ENCODE measurements at regions not wholly inside any gene's neighbourhood (a gene's known extent, or its start where the extent isn't known, plus 50 kb on each side); places are given as distances from the start of the nearest gene placed in this dataset.

DNA sequence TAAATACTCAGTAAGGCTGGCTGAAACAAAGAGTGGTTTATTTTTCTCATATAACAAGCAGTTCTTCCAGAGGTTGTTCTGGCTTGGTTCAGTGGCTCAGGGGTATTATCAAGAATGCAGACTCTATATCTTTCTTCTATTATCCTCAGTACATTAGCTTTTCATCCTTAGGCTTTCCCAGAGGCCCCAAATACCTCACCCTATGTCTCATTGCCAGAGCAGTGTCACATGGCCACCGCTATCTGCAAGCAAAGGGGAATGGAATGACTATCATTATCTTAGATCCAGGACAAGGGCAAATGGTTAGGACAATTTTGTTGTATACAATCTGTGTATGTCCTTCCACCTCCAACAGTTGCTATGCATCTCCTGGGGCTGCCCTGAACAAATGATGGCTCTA is 69.0 kb upstream of the SNX2 start:
- intact Hi-C loops (cut with DNase I; ENCODE audit: low total_unique reads): no loop called here
- H3K4me1 ChIP-seq: no peaks in the 10 kb centered on the region
- H3K27ac ChIP-seq: no peak overlapping the region
- TF ChIP-seq, protein P1, sequence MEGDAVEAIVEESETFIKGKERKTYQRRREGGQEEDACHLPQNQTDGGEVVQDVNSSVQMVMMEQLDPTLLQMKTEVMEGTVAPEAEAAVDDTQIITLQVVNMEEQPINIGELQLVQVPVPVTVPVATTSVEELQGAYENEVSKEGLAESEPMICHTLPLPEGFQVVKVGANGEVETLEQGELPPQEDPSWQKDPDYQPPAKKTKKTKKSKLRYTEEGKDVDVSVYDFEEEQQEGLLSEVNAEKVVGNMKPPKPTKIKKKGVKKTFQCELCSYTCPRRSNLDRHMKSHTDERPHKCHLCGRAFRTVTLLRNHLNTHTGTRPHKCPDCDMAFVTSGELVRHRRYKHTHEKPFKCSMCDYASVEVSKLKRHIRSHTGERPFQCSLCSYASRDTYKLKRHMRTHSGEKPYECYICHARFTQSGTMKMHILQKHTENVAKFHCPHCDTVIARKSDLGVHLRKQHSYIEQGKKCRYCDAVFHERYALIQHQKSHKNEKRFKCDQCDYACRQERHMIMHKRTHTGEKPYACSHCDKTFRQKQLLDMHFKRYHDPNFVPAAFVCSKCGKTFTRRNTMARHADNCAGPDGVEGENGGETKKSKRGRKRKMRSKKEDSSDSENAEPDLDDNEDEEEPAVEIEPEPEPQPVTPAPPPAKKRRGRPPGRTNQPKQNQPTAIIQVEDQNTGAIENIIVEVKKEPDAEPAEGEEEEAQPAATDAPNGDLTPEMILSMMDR (IDR thresholded peaks at IDR 0.05): no peak
- TF ChIP-seq POLR2A (IDR thresholded peaks at IDR 0.05): no peak
- TF ChIP-seq POLR2AphosphoS5 (IDR thresholded peaks at IDR 0.05): no peak
- no peak for TF ChIP-seq EP300 (IDR thresholded peaks at IDR 0.05)
- no peaks in the 10 kb centered on the region for H3K36me3 ChIP-seq
- no peak for DNase-seq
- H3K9me3 ChIP-seq: no peaks in the 10 kb centered on the region
- H3K27me3 ChIP-seq: no peaks in the 10 kb centered on the region
- WGBS, 5 donors: 71 to 89% (median 84%) methylated on average over 1 of the region's 1 CpG
- no peak overlapping the region for H3K4me3 ChIP-seq

DNA sequence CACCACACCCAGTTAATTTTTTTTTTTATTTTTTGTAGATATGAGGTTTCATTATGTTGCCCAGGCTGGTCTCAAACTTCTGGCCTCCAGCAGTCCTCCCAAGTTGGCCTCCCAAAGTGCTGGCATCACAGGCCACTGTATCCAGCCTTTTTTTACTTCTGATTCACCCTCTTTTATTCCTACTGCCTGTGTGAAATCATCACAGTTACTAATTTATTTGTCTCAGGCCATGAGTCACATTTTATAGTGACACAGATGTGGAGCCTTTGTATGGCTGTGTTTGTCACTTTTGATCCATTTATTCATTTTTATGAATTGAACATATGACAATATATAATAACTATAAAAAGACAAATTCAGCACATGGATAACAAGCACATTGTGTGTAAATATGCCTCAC is 67.1 kb upstream of the SNX2 start:
- Histone ChIP-seq H3K4me1 (no peaks in the 10 kb centered on the region), H3K27me3 (no peaks in the 10 kb centered on the region), H3K4me3 (no peak overlapping the region), H3K9me3 (no peaks in the 10 kb centered on the region), H3K27ac (no peak overlapping the region), H3K36me3 (no peaks in the 10 kb centered on the region)
- intact Hi-C loops (cut with DNase I; ENCODE audit: low total_unique reads): no loop called here
- DNase-seq: no peak
- TF ChIP-seq POLR2AphosphoS5 (IDR thresholded peaks at IDR 0.05) (no peak), POLR2A (IDR thresholded peaks at IDR 0.05) (no peak), EP300 (IDR thresholded peaks at IDR 0.05) (no peak)
- TF ChIP-seq, protein P1 (IDR thresholded peaks at IDR 0.05): no peak

DNA sequence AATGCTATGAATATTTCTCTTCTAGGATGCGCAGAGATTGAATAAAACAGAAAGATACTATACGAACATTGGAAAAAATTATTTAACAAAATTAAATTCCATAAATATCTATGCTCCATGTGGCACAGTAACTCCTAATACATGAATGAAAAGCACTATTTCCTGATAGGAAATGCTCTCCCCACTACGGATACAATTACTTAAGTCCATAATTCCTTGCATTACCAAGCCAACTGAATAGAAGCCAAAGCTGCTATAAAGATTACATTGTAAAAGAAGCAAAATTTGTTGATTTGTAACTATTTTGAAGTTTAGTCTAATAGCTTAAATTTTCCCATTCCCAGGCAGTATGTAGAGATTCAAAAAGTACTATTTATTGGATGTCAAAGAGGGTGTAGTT is 61.8 kb upstream of the SNX2 start:
- H3K36me3 ChIP-seq: no peaks in the 10 kb centered on the region
- TF ChIP-seq, protein P1 (IDR thresholded peaks at IDR 0.05): no peak
- no peak for TF ChIP-seq POLR2A (IDR thresholded peaks at IDR 0.05)
- TF ChIP-seq POLR2AphosphoS5 (IDR thresholded peaks at IDR 0.05): no peak
- TF ChIP-seq EP300 (IDR thresholded peaks at IDR 0.05): no peak
- no peaks in the 10 kb centered on the region for H3K9me3 ChIP-seq
- H3K4me3 ChIP-seq: no peak overlapping the region
- intact Hi-C loops (cut with DNase I; ENCODE audit: low total_unique reads): no loop called here
- DNase-seq: no peak
- no peak overlapping the region for H3K27ac ChIP-seq
- H3K27me3 ChIP-seq: no peaks in the 10 kb centered on the region
- no peaks in the 10 kb centered on the region for H3K4me1 ChIP-seq
- WGBS, 5 donors: 51 to 80% (median 63%) methylated on average over 3 of the region's 3 CpGs

DNA sequence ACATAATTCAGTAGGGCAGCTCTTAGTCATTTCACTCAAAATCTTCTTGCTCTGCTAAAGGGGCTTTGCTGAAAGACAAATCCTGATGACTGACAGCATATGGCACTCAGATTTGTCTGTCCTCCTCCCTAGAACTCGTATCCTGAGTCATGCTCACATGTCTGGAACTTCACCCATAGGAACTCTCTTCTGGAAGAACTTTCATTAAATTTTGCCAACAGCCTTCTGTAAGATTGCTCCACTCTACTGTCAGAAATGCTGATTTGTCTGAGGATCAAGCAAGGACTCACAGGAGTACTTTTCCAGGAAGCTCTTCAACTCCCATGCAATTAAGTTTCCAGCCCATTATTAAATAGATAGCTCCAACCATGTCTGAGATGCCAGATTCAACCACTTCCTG is 59.8 kb upstream of the SNX2 start:
- 2 to 70% (median 50%) methylated on average over 1 of the region's 1 CpG for WGBS, 5 donors
- H3K27me3 ChIP-seq: no peaks in the 10 kb centered on the region
- H3K9me3 ChIP-seq: no peaks in the 10 kb centered on the region
- TF ChIP-seq POLR2A (IDR thresholded peaks at IDR 0.05): no peak
- no peak overlapping the region for H3K27ac ChIP-seq
- no peak overlapping the region for H3K4me3 ChIP-seq
- intact Hi-C loops (cut with DNase I; ENCODE audit: low total_unique reads): no loop called here
- H3K4me1 ChIP-seq: no peaks in the 10 kb centered on the region
- DNase-seq: no peak
- H3K36me3 ChIP-seq: no peaks in the 10 kb centered on the region

DNA sequence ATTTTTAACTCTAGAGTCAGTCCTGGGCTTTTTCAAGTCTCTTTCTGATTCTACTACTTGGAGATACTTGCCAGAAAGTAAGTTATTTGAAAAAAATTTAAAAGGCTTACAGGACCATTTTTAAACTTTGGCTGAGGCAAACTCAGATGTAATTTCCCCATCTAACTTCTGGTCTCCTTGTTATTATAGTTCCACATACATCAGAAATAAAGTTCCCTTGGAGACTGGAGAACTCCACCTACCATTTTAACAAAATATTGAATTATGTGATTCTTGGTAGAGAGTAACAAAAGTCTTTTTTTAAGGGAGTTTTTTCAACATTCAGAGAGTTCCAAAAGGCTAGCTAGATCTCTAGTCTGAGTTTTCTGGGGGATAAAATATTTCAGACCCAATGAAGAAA is 56.3 kb upstream of the SNX2 start:
- intact Hi-C loops (cut with DNase I; ENCODE audit: low total_unique reads): no loop called here
- no peaks in the 10 kb centered on the region for H3K36me3 ChIP-seq
- peaks cover 0 to 4% (median 0%) of the 10 kb centered on the region in 4 donors for H3K4me1 ChIP-seq
- TF ChIP-seq, protein P1 (IDR thresholded peaks at IDR 0.05): no peak
- TF ChIP-seq POLR2AphosphoS5 (IDR thresholded peaks at IDR 0.05) (no peak), EP300 (IDR thresholded peaks at IDR 0.05) (no peak), POLR2A (IDR thresholded peaks at IDR 0.05) (no peak)
- no peak overlapping the region for H3K4me3 ChIP-seq
- no peak for DNase-seq
- no peaks in the 10 kb centered on the region for H3K9me3 ChIP-seq
- no peaks in the 10 kb centered on the region for H3K27me3 ChIP-seq
- no peak overlapping the region for H3K27ac ChIP-seq

Data from stomach (tissue), 8 donors.